ENCODE measurements at regions not wholly inside any gene's neighbourhood (a gene's known extent, or its start where the extent isn't known, plus 50 kb on each side); places are given as distances from the start of the nearest gene placed in this dataset.

- DNase-seq = no peak
Measured at GRCh38 chr14:101151226-101151926, 247.9 kb upstream of the RTL1 start.

- DNase-seq = no peak
Measured at GRCh38 chr14:101151927-101152305, 248.4 kb upstream of the RTL1 start.

- no peak for DNase-seq
Measured at GRCh38 chr14:101152855-101153254, 249.3 kb upstream of the RTL1 start.

- DNase-seq = no peak
Measured at GRCh38 chr14:101153691-101154090, 250.2 kb upstream of the RTL1 start.

- no peak for DNase-seq
Measured at GRCh38 chr14:101155575-101155974, 252.1 kb upstream of the RTL1 start.

GRCh38 chr14:101167428-101167827, 263.9 kb upstream of the RTL1 start:
- no peak for DNase-seq

GRCh38 chr14:101169267-101169666, 265.7 kb upstream of the RTL1 start:
- no peak for DNase-seq

- DNase-seq = no peak
Measured at GRCh38 chr14:101171650-101172049, 268.1 kb upstream of the RTL1 start.

GRCh38 chr14:101173698-101174521, 270.4 kb upstream of the RTL1 start:
- no peak for DNase-seq

GRCh38 chr14:101174522-101174838, 271.0 kb upstream of the RTL1 start:
- DNase-seq = no peak

- no peak for DNase-seq
Measured at GRCh38 chr14:101174980-101175606, 271.6 kb upstream of the RTL1 start.

GRCh38 chr14:101175731-101176534, 272.4 kb upstream of the RTL1 start:
- no peak for DNase-seq

GRCh38 chr14:101176535-101177205, 273.1 kb upstream of the RTL1 start:
- no peak for DNase-seq

GRCh38 chr14:101177301-101177971, 273.9 kb upstream of the RTL1 start:
- no peak for DNase-seq

GRCh38 chr14:101178184-101179072, 274.9 kb upstream of the RTL1 start:
- no peak for DNase-seq

GRCh38 chr14:101179691-101180211, 276.2 kb upstream of the RTL1 start:
- DNase-seq = no peak

GRCh38 chr14:101181446-101182313, 278.2 kb upstream of the RTL1 start:
- DNase-seq = no peak

- no peak for DNase-seq
Measured at GRCh38 chr14:101182476-101182875, 279.0 kb upstream of the RTL1 start.

- no peak for DNase-seq
Measured at GRCh38 chr14:101183376-101184103, 280.0 kb upstream of the RTL1 start.

All from activated CD4-positive, alpha-beta T cell treated with anti-CD3 and anti-CD28 coated beads for 1 hour (primary cell).